GM23248 (cell line): ENCODE measurements at regions not wholly inside any gene's neighbourhood (a gene's known extent, or its start where the extent isn't known, plus 50 kb on each side); places are given as distances from the start of the nearest gene placed in this dataset.

Experiments used
- DNase-seq: peaks from one replicate; pipeline ENCODE4 v3.0.0-alpha.2; 2015
- H2AFZ ChIP-seq: fragments of 200-600 bp; sonication (generic); 2 replicates; pipeline ENCODE4 v1.6.1; 2016; ENCODE audit warnings: antibody characterized with exemption
- H3F3A ChIP-seq: fragments of 200-600 bp; sonication (generic); 2 replicates; pipeline ENCODE4 v1.6.1; 2016; ENCODE audit warnings: mild to moderate bottlenecking, antibody characterized with exemption, mixed run types; ENCODE audit not compliant: insufficient read depth
- H3K27ac ChIP-seq: fragments of 200-600 bp; sonication (generic); 2 replicates; pipeline ENCODE4 v1.5.1; 2016; ENCODE audit warnings: mild to moderate bottlenecking
- H3K27me3 ChIP-seq: fragments of 200-600 bp; sonication (generic); replicated peaks from 2 replicates; pipeline ENCODE4 v1.6.1; 2016; ENCODE audit warnings: mild to moderate bottlenecking; ENCODE audit not compliant: insufficient read depth
- H3K36me3 ChIP-seq: fragments of 200-600 bp; sonication (generic); 2 replicates; pipeline ENCODE4 v1.6.1; 2016; ENCODE audit warnings: low read depth, mild to moderate bottlenecking
- H3K4me1 ChIP-seq: fragments of 200-600 bp; sonication (generic); 2 replicates; pipeline ENCODE4 v1.6.1; 2016; ENCODE audit warnings: mild to moderate bottlenecking; ENCODE audit not compliant: insufficient read depth
- H3K4me2 ChIP-seq: fragments of 200-600 bp; sonication (generic); one replicate; pipeline ENCODE4 v1.6.1; 2016; ENCODE audit warnings: mild to moderate bottlenecking; ENCODE audit not compliant: unreplicated experiment
- H3K4me3 ChIP-seq: fragments of 200-600 bp; sonication (generic); 2 replicates; pipeline ENCODE4 v1.5.1; 2016; ENCODE audit warnings: mild to moderate bottlenecking
- H3K79me2 ChIP-seq: fragments of 200-600 bp; sonication (generic); 2 replicates; pipeline ENCODE4 v1.6.1; 2016; ENCODE audit warnings: mild to moderate bottlenecking; ENCODE audit not compliant: insufficient read depth
- H3K9ac ChIP-seq: fragments of 200-600 bp; sonication (generic); 2 replicates; pipeline ENCODE4 v1.6.1; 2016; ENCODE audit warnings: mild to moderate bottlenecking
- H3K9me2 ChIP-seq: fragments of 200-600 bp; sonication (generic); 2 replicates; pipeline ENCODE4 v1.6.1; 2016; ENCODE audit warnings: mixed run types, mild to moderate bottlenecking, moderate library complexity; ENCODE audit not compliant: insufficient read depth
- H3K9me3 ChIP-seq: fragments of 200-600 bp; sonication (generic); one replicate; pipeline ENCODE4 v1.6.1; 2017; ENCODE audit warnings: low read depth
- H4K20me1 ChIP-seq: fragments of 200-600 bp; sonication (generic); 2 replicates; pipeline ENCODE4 v1.6.0; 2016; ENCODE audit not compliant: insufficient read depth
- EZH2 ChIP-seq: fragments of 200-600 bp; sonication (generic); IDR thresholded peaks from 2 replicates; pipeline ENCODE4 v1.6.1; 2018; ENCODE audit warnings: antibody characterized with exemption, mild to moderate bottlenecking; ENCODE audit not compliant: insufficient read depth, poor library complexity, severe bottlenecking
- EZH2phosphoT487 ChIP-seq: fragments of 200-600 bp; sonication (generic); IDR thresholded peaks from 2 replicates; pipeline ENCODE4 v1.6.1; 2018; ENCODE audit warnings: antibody characterized with exemption, moderate library complexity, mild to moderate bottlenecking, low read depth; ENCODE audit not compliant: insufficient read depth
- WGBS, 2 experiments: methylation state at CpG; one replicate each; pipeline ENCODE4 v1.1.6; 2015 to 2017; ENCODE audit warnings: low lambda C conversion rate in 2 of 2, low coverage in 1 of 2; ENCODE audit errors: missing lambda C conversion rate in 2 of 2; 5-methylcytosine and 5-hydroxymethylcytosine counted together
- in situ Hi-C: fragments of 300-500 bp; cut with MboI; formaldehyde crosslinking; loops from 2 replicates; pipeline ENCODE4 v1.15.0; 2020

- Histone ChIP-seq H3K4me2 (no peak overlapping the region), H3K9ac (no peak overlapping the region), H3K4me1 (no peaks in the 10 kb centered on the region), H3K27ac (no peak overlapping the region), H3F3A (no peaks in the 10 kb centered on the region), H3K27me3 (no peaks in the 10 kb centered on the region), H4K20me1 (no peaks in the 10 kb centered on the region), H2AFZ (peak overlapping the region; percentile 9; the same call in 1 of the 2 replicates), H3K36me3 (no peaks in the 10 kb centered on the region), H3K9me3 (no peaks in the 10 kb centered on the region), H3K4me3 (no peak overlapping the region), H3K79me2 (no peaks in the 10 kb centered on the region), H3K9me2 (no peaks in the 10 kb centered on the region)
- in situ Hi-C loops: no loop called here
- TF ChIP-seq EZH2 (no peak), EZH2phosphoT487 (no peak)
- DNase-seq: no peak
- 36 to 45% methylated on average over 2 of the region's 2 CpGs for WGBS, 2 experiments
Measured at GRCh38 chr12:92336641-92337040, 191.0 kb upstream of the BTG1 start.

DNA sequence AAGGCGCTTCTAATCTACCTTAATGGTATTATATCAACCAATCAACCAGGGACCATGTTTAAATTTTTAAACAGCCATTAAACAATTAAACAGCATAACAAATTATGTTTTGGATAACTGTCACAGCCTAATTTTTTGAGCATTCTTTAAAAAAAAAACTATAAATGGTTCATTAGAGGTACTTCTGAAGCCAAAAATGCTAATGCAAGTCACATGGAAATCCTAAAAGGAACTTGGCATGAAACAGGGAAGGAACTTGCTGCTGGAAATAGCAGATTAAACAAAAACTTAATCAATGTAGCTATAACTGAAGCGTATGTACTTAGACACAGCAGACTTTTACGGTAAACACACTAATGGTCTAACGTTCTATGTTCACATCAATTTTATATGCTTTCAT, 190.2 kb upstream of the BTG1 start:
- H3K9ac ChIP-seq: no peak overlapping the region
- H3K4me1 ChIP-seq: no peaks in the 10 kb centered on the region
- H3K9me2 ChIP-seq: no peaks in the 10 kb centered on the region
- WGBS, 2 experiments: 47 to 54% methylated on average over 4 of the region's 4 CpGs
- H3K36me3 ChIP-seq: no peaks in the 10 kb centered on the region
- no peak for TF ChIP-seq EZH2phosphoT487
- TF ChIP-seq EZH2: no peak
- H3F3A ChIP-seq: no peaks in the 10 kb centered on the region
- no peaks in the 10 kb centered on the region for H3K79me2 ChIP-seq
- H3K9me3 ChIP-seq: no peaks in the 10 kb centered on the region
- H3K4me3 ChIP-seq: no peak overlapping the region
- no peaks in the 10 kb centered on the region for H4K20me1 ChIP-seq
- H2AFZ ChIP-seq: no peak overlapping the region
- in situ Hi-C loops: no loop called here
- H3K27ac ChIP-seq: no peak overlapping the region
- no peak overlapping the region for H3K4me2 ChIP-seq
- no peaks in the 10 kb centered on the region for H3K27me3 ChIP-seq
- DNase-seq: no peak

- in situ Hi-C loops: no loop called here
- no peaks in the 10 kb centered on the region for H3K36me3 ChIP-seq
- H3K4me3 ChIP-seq: no peak overlapping the region
- H3K9me2 ChIP-seq: no peaks in the 10 kb centered on the region
- H3F3A ChIP-seq: no peaks in the 10 kb centered on the region
- H3K4me1 ChIP-seq: no peaks in the 10 kb centered on the region
- no peaks in the 10 kb centered on the region for H3K27me3 ChIP-seq
- no peak overlapping the region for H2AFZ ChIP-seq
- DNase-seq: no peak
- no peak overlapping the region for H3K4me2 ChIP-seq
- no peak overlapping the region for H3K27ac ChIP-seq
- H4K20me1 ChIP-seq: no peaks in the 10 kb centered on the region
- 82 to 88% methylated on average over 4 of the region's 4 CpGs for WGBS, 2 experiments
- TF ChIP-seq EZH2phosphoT487 (no peak), EZH2 (no peak)
- no peaks in the 10 kb centered on the region for H3K79me2 ChIP-seq
- H3K9me3 ChIP-seq: no peaks in the 10 kb centered on the region
- no peak overlapping the region for H3K9ac ChIP-seq
Measured at GRCh38 chr12:92334552-92334951, 188.9 kb upstream of the BTG1 start.

DNA sequence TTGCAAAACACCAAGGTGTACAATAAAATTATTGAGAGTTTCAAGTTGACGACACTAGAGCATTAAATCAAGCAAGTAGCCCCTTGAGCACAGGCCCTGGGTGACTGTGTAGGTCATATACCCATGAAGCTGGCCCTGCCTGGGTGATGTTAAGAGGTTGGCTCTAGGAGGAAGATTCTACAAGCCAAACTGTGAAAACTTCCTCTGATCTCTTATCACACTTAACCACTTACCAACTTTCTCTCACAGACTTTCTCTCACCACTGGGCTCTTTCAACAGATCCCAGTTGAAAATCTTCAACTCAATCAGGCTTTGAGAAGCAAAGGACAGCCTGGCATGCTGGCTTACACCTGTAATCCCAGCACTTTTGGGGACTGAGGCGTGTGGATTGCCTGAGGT, 186.9 kb upstream of the BTG1 start:
- no peak overlapping the region for H2AFZ ChIP-seq
- in situ Hi-C loops: no loop called here

DNA sequence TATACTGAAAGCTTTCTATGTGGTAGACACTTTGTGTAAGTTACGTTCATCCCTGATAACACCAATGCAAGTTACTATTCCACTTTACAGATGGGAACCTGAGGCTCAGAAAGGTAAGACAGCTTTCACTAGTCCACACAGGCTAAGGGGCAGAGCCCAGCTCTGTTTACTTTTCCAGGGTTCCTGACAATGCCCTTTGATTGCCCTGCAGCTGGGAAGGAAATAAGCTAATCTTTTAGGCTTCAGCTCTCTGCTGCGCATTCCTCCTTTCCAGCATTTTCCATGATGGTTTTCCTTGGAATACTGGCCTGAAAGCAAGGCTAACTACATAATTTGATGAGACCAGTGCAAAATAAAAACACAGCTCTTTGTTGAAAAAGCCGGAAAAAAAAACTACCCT, 185.7 kb upstream of the BTG1 start:
- 92 to 97% methylated on average over 3 of the region's 3 CpGs for WGBS, 2 experiments
- Histone ChIP-seq H3K9ac (no peak overlapping the region), H3K27me3 (no peaks in the 10 kb centered on the region), H3K9me3 (no peaks in the 10 kb centered on the region), H3K9me2 (no peaks in the 10 kb centered on the region), H3K79me2 (no peaks in the 10 kb centered on the region), H4K20me1 (no peaks in the 10 kb centered on the region), H3K4me3 (no peak overlapping the region), H2AFZ (no peak overlapping the region), H3F3A (no peaks in the 10 kb centered on the region), H3K27ac (no peak overlapping the region), H3K36me3 (no peaks in the 10 kb centered on the region), H3K4me2 (no peak overlapping the region), H3K4me1 (no peaks in the 10 kb centered on the region)
- TF ChIP-seq EZH2 (no peak), EZH2phosphoT487 (no peak)
- no peak for DNase-seq
- in situ Hi-C loops: no loop called here

More for the DNA sequence above, 186.9 kb upstream of the BTG1 start:
- 93 to 95% methylated on average over 2 of the region's 2 CpGs for WGBS, 2 experiments
- Histone ChIP-seq H3K36me3 (no peaks in the 10 kb centered on the region), H3F3A (no peaks in the 10 kb centered on the region), H3K4me3 (no peak overlapping the region), H3K4me1 (no peaks in the 10 kb centered on the region), H3K79me2 (no peaks in the 10 kb centered on the region), H3K27ac (no peak overlapping the region), H3K4me2 (no peak overlapping the region), H3K9me3 (no peaks in the 10 kb centered on the region), H3K9ac (no peak overlapping the region), H4K20me1 (no peaks in the 10 kb centered on the region), H3K27me3 (no peaks in the 10 kb centered on the region), H3K9me2 (no peaks in the 10 kb centered on the region)
- TF ChIP-seq EZH2phosphoT487: no peak
- no peak for TF ChIP-seq EZH2
- no peak for DNase-seq
